Large intestine (tissue), 3 donors: ENCODE measurements at regions not wholly inside any gene's neighbourhood (a gene's known extent, or its start where the extent isn't known, plus 50 kb on each side); places are given as distances from the start of the nearest gene placed in this dataset.

Experiments used
- DNase-seq, 2 donors: peaks; one replicate each; pipeline versions ENCODE4 v3.0.0 to v3.0.0-alpha.2; 2013
- H3K27ac ChIP-seq: one replicate; pipeline ENCODE4 v1.5.1; 2013; ENCODE audit warnings: low read length
- H3K27me3 ChIP-seq: 2 replicates; pipeline ENCODE4 v1.6.1; 2013; ENCODE audit warnings: low read length; ENCODE audit not compliant: control insufficient read depth, insufficient read depth
- H3K36me3 ChIP-seq: 2 replicates; pipeline ENCODE4 v1.6.1; 2013; ENCODE audit warnings: low read length; ENCODE audit not compliant: control insufficient read depth, insufficient read depth
- H3K4me1 ChIP-seq: one replicate; pipeline ENCODE4 v1.6.1; 2013; ENCODE audit warnings: low read length; ENCODE audit not compliant: control insufficient read depth, insufficient read depth
- H3K4me3 ChIP-seq: one replicate; pipeline ENCODE4 v1.5.1; 2013; ENCODE audit warnings: low read length
- H3K9me3 ChIP-seq: one replicate; pipeline ENCODE4 v1.6.1; 2013; ENCODE audit warnings: mild to moderate bottlenecking, low read depth, low read length, moderate library complexity; ENCODE audit not compliant: control insufficient read depth
- WGBS: methylation state at CpG from one replicate; pipeline ENCODE4 v1.1.5; 2013; ENCODE audit warnings: low lambda C conversion rate; ENCODE audit not compliant: insufficient coverage; 5-methylcytosine and 5-hydroxymethylcytosine counted together

GRCh38 chr5:68884144-68884754 lies 209.6 kb upstream of the SLC30A5 start:
- no peaks in the 10 kb centered on the region for H3K4me1 ChIP-seq
- WGBS: 42% methylated on average over 2 of the region's 4 CpGs
- no peak overlapping the region for H3K4me3 ChIP-seq
- no peak overlapping the region for H3K27ac ChIP-seq
- no peaks in the 10 kb centered on the region for H3K9me3 ChIP-seq
- no peaks in the 10 kb centered on the region for H3K36me3 ChIP-seq
- H3K27me3 ChIP-seq: no peaks in the 10 kb centered on the region
- no peak for DNase-seq

GRCh38 chr5:68884883-68885282 lies 208.9 kb upstream of the SLC30A5 start:
- H3K4me1 ChIP-seq: no peaks in the 10 kb centered on the region
- H3K36me3 ChIP-seq: no peaks in the 10 kb centered on the region
- H3K9me3 ChIP-seq: no peaks in the 10 kb centered on the region
- H3K4me3 ChIP-seq: no peak overlapping the region
- no peak overlapping the region for H3K27ac ChIP-seq
- no peak for DNase-seq
- no peaks in the 10 kb centered on the region for H3K27me3 ChIP-seq

- 100% methylated on average over 2 of the region's 4 CpGs for WGBS
- Histone ChIP-seq H3K27me3 (no peaks in the 10 kb centered on the region), H3K36me3 (no peaks in the 10 kb centered on the region), H3K27ac (no peak overlapping the region), H3K9me3 (no peaks in the 10 kb centered on the region), H3K4me3 (no peak overlapping the region), H3K4me1 (no peaks in the 10 kb centered on the region)
- no peak for DNase-seq
Measured at GRCh38 chr5:68886814-68887213, 207.0 kb upstream of the SLC30A5 start.

- no peak for DNase-seq
- Histone ChIP-seq H3K36me3 (no peaks in the 10 kb centered on the region), H3K4me1 (no peaks in the 10 kb centered on the region), H3K27ac (no peak overlapping the region), H3K9me3 (no peaks in the 10 kb centered on the region), H3K27me3 (no peaks in the 10 kb centered on the region), H3K4me3 (no peak overlapping the region)
- WGBS: no CpG with 5 or more reads among the region's 2 CpGs
Measured at GRCh38 chr5:68891718-68892117, 202.1 kb upstream of the SLC30A5 start.

- no peak overlapping the region for H3K4me3 ChIP-seq
- H3K27me3 ChIP-seq: no peaks in the 10 kb centered on the region
- DNase-seq: no peak
- H3K27ac ChIP-seq: no peak overlapping the region
- no peaks in the 10 kb centered on the region for H3K36me3 ChIP-seq
- H3K4me1 ChIP-seq: no peaks in the 10 kb centered on the region
- no CpG with 5 or more reads among the region's 3 CpGs for WGBS
- no peaks in the 10 kb centered on the region for H3K9me3 ChIP-seq
Measured at GRCh38 chr5:68894673-68895072, 199.1 kb upstream of the SLC30A5 start.

GRCh38 chr5:68898951-68899471 lies 194.8 kb upstream of the SLC30A5 start:
- no peak for DNase-seq
- no CpG with 5 or more reads among the region's 4 CpGs for WGBS

GRCh38 chr5:68911840-68912690 lies 181.7 kb upstream of the SLC30A5 start:
- DNase-seq: peak in 1 of 2 donors; percentile 6
- H3K4me1 ChIP-seq: no peaks in the 10 kb centered on the region
- no peak overlapping the region for H3K27ac ChIP-seq
- no CpG with 5 or more reads among the region's 4 CpGs for WGBS
- no peaks in the 10 kb centered on the region for H3K27me3 ChIP-seq
- no peak overlapping the region for H3K4me3 ChIP-seq
- H3K9me3 ChIP-seq: no peaks in the 10 kb centered on the region
- no peaks in the 10 kb centered on the region for H3K36me3 ChIP-seq

More at GRCh38 chr5:68898951-68899471, 194.8 kb upstream of the SLC30A5 start:
- H3K27ac ChIP-seq: no peak overlapping the region
- no peak overlapping the region for H3K4me3 ChIP-seq
- H3K27me3 ChIP-seq: no peaks in the 10 kb centered on the region
- H3K9me3 ChIP-seq: no peaks in the 10 kb centered on the region
- no peaks in the 10 kb centered on the region for H3K4me1 ChIP-seq
- H3K36me3 ChIP-seq: no peaks in the 10 kb centered on the region

- Histone ChIP-seq H3K4me1 (no peaks in the 10 kb centered on the region), H3K9me3 (peaks cover 6% of the 10 kb centered on the region), H3K4me3 (no peak overlapping the region), H3K36me3 (no peaks in the 10 kb centered on the region), H3K27me3 (no peaks in the 10 kb centered on the region), H3K27ac (no peak overlapping the region)
- DNase-seq: no peak
- whole genome bisulfite sequencing: 100% methylated on average over 1 of the region's 1 CpG
Measured at GRCh38 chr5:68915079-68915478, 178.7 kb upstream of the SLC30A5 start.

- Histone ChIP-seq H3K27me3 (no peaks in the 10 kb centered on the region), H3K4me3 (no peak overlapping the region), H3K9me3 (peaks cover 12% of the 10 kb centered on the region), H3K4me1 (no peaks in the 10 kb centered on the region), H3K27ac (no peak overlapping the region), H3K36me3 (no peaks in the 10 kb centered on the region)
- DNase-seq: no peak
- 60% methylated on average over 1 of the region's 4 CpGs for WGBS
Measured at GRCh38 chr5:68918306-68918705, 175.5 kb upstream of the SLC30A5 start.

GRCh38 chr5:68919988-68920490 lies 173.8 kb upstream of the SLC30A5 start:
- no peak overlapping the region for H3K4me3 ChIP-seq
- H3K27ac ChIP-seq: no peak overlapping the region
- H3K9me3 ChIP-seq: peaks cover 12% of the 10 kb centered on the region
- no peak for DNase-seq
- no CpG with 5 or more reads among the region's 3 CpGs for whole genome bisulfite sequencing
- H3K4me1 ChIP-seq: no peaks in the 10 kb centered on the region
- H3K36me3 ChIP-seq: no peaks in the 10 kb centered on the region
- no peaks in the 10 kb centered on the region for H3K27me3 ChIP-seq
